ENCODE measurements at regions not wholly inside any gene's neighbourhood (a gene's known extent, or its start where the extent isn't known, plus 50 kb on each side); places are given as distances from the start of the nearest gene placed in this dataset.

- TF ChIP-seq CTCF (IDR thresholded peaks at IDR 0.05; ENCODE audit: low read depth, low read length) (no peak), POLR2A (IDR thresholded peaks at IDR 0.05; ENCODE audit: extremely low read depth, insufficient read length) (no peak)
Measured at GRCh38 chr12:41941079-41941478, 203.6 kb downstream of the GXYLT1 start.

Data from NB4 (cell line).